ENCODE measurements at regions not wholly inside any gene's neighbourhood (a gene's known extent, or its start where the extent isn't known, plus 50 kb on each side); places are given as distances from the start of the nearest gene placed in this dataset.

GRCh38 chr7:109376576-109376975, 806.9 kb downstream of the DNAJB9 start:
- Histone ChIP-seq H3K23ac (ENCODE audit: low read depth, low read length) (no peak overlapping the region), H2BK15ac (ENCODE audit: low read depth, low read length) (no peak overlapping the region), H3K9me3 (ENCODE audit: control insufficient read depth, insufficient read depth, low read length) (no peaks in the 10 kb centered on the region; the same call in 1 of the 2 replicates), H3K27ac (ENCODE audit: insufficient read depth, low read length) (no peak overlapping the region), H2BK120ac (ENCODE audit: low read depth, low read length) (no peak overlapping the region), H2AFZ (replicated peaks; ENCODE audit: low read length, poor library complexity) (no peak overlapping the region), H3K9me1 (ENCODE audit: insufficient read depth, low read length) (no peaks in the 10 kb centered on the region), H3K9ac (ENCODE audit: low read depth, low read length) (no peak overlapping the region), H3K4ac (ENCODE audit: low read depth, low read length) (no peak overlapping the region), H2BK5ac (ENCODE audit: low read depth, low read length, poor library complexity, severe bottlenecking) (no peak overlapping the region), H3K18ac (ENCODE audit: low read depth, low read length) (no peak overlapping the region), H4K8ac (ENCODE audit: low read depth in 2 of 2, low read length in 2 of 2) (no peak overlapping the region), H4K5ac (ENCODE audit: low read depth, low read length) (no peak overlapping the region), H3K36me3 (ENCODE audit: control insufficient read depth, insufficient read depth, low read length) (no peaks in the 10 kb centered on the region), H3K14ac (replicated peaks; ENCODE audit: low read depth, low read length) (no peak overlapping the region), H3K4me1 (ENCODE audit: control insufficient read depth, insufficient read depth, low read length) (no peaks in the 10 kb centered on the region), H4K91ac (ENCODE audit: insufficient read depth, low read depth, low read length) (no peak overlapping the region), H3K4me2 (ENCODE audit: low read depth, low read length) (no peak overlapping the region), H4K20me1 (ENCODE audit: insufficient read depth, low read length) (no peaks in the 10 kb centered on the region), H2BK20ac (ENCODE audit: low read depth, low read length) (no peak overlapping the region), H3K56ac (ENCODE audit: extremely low read depth, insufficient read depth, low read length) (no peak overlapping the region), H3K79me1 (ENCODE audit: low read depth in 1 of 2, low read length in 2 of 2) (no peaks in the 10 kb centered on the region), H3K4me3 (ENCODE audit: insufficient read depth, low read depth, low read length) (no peak overlapping the region), H2AK5ac (ENCODE audit: low read depth, low read length) (no peak overlapping the region), H2AK9ac (replicated peaks; ENCODE audit: low read depth, low read length, poor library complexity) (no peak overlapping the region), H3K27me3 (ENCODE audit: control insufficient read depth, insufficient read depth, low read length) (no peaks in the 10 kb centered on the region)
- POLR2A ChIA-PET (ENCODE audit: unreplicated experiment), result no interaction called here
- dilution Hi-C loops (cut with HindIII; ENCODE audit: low sequenced_read_pairs, unreplicated experiment), result no loop called here
- ATAC-seq (ENCODE audit: low read depth) (no peak), DNase-seq (no peak)
- TF ChIP-seq POLR2A (IDR thresholded peaks at IDR 0.05; ENCODE audit: low read depth, low read length), result no peak
- no peak for TF ChIP-seq MAFK (IDR thresholded peaks at IDR 0.05; ENCODE audit: low read depth, low read length)
- TF ChIP-seq MAZ (IDR thresholded peaks at IDR 0.05; ENCODE audit: borderline replicate concordance, low read depth, low read length), result no peak
- no peak for TF ChIP-seq RFX5 (IDR thresholded peaks at IDR 0.05; ENCODE audit: low read depth, low read length)
- no peak for TF ChIP-seq USF2 (IDR thresholded peaks at IDR 0.05; ENCODE audit: low read depth, low read length)
- TF ChIP-seq MXI1 (IDR thresholded peaks at IDR 0.05; ENCODE audit: borderline replicate concordance, low read depth, low read length), result no peak
- TF ChIP-seq SMC3 (IDR thresholded peaks at IDR 0.05; ENCODE audit: low read depth, low read length), result no peak
- TF ChIP-seq ELK1 (IDR thresholded peaks at IDR 0.05; ENCODE audit: borderline replicate concordance, low read depth, low read length), result no peak
- TF ChIP-seq FOS (IDR thresholded peaks at IDR 0.05; ENCODE audit: low read depth, low read length), result no peak
- CTCF ChIA-PET, result no interaction called here
- no TSS peak for BruUV-seq (replicated peaks)
- in situ Hi-C loops (cut with MboI; ENCODE audit: low sequenced_read_pairs), result no loop called here
- intact Hi-C loops (cut with micrococcal nuclease), result no loop called here
